IPS-18a (cell line): ENCODE measurements at regions not wholly inside any gene's neighbourhood (a gene's known extent, or its start where the extent isn't known, plus 50 kb on each side); places are given as distances from the start of the nearest gene placed in this dataset.

Experiments
- H3K27ac ChIP-seq: one replicate; pipeline ENCODE4 v1.5.1; 2013; ENCODE audit warnings: low read length
- H3K27me3 ChIP-seq: one replicate; pipeline ENCODE4 v1.6.1; 2013; ENCODE audit warnings: mild to moderate bottlenecking, low read length; ENCODE audit not compliant: control insufficient read depth, insufficient read depth
- H3K36me3 ChIP-seq: one replicate; pipeline ENCODE4 v1.6.1; 2013; ENCODE audit warnings: low read depth, low read length; ENCODE audit not compliant: control insufficient read depth
- H3K4me1 ChIP-seq: one replicate; pipeline ENCODE4 v1.6.1; 2013; ENCODE audit warnings: low read depth, low read length; ENCODE audit not compliant: control insufficient read depth
- H3K4me3 ChIP-seq: one replicate; pipeline ENCODE4 v1.5.1; 2013; ENCODE audit warnings: low read length
- H3K9ac ChIP-seq: one replicate; pipeline ENCODE4 v1.6.1; 2013; ENCODE audit warnings: mild to moderate bottlenecking, low read length, moderate library complexity
- H3K9me3 ChIP-seq: one replicate; pipeline ENCODE4 v1.6.1; 2013; ENCODE audit warnings: low read depth, low read length; ENCODE audit not compliant: control insufficient read depth

DNA sequence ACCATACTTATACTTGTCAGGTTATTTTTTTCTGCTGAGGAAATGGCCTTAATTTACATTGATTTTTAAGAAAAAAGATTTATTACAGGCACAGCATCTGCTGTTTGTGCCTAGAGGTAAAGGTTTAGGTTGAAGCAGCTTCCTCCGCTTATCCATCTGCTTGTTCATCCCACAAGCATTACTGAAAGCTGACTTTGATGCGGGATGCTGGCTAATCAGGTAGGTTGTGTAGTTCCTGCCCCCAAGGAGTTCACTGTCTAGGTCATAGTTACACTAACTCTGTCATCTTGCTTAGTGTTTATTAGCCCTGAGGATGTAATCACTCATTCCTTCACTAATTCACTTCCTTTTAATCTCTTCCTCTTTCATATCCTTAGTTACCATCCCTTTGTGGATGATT lies 377.7 kb upstream of the KAZN start:
- Histone ChIP-seq H3K27ac (no peak overlapping the region), H3K4me3 (no peak overlapping the region), H3K9ac (no peak overlapping the region), H3K27me3 (no peaks in the 10 kb centered on the region), H3K4me1 (no peaks in the 10 kb centered on the region), H3K9me3 (peaks cover 10% of the 10 kb centered on the region), H3K36me3 (no peaks in the 10 kb centered on the region)

GRCh38 chr1:14222086-14222485 lies 376.4 kb upstream of the KAZN start:
- Histone ChIP-seq H3K27me3 (no peaks in the 10 kb centered on the region), H3K9me3 (peaks cover 10% of the 10 kb centered on the region), H3K4me1 (no peaks in the 10 kb centered on the region), H3K36me3 (no peaks in the 10 kb centered on the region), H3K4me3 (no peak overlapping the region), H3K27ac (no peak overlapping the region), H3K9ac (no peak overlapping the region)

- H3K9ac ChIP-seq: no peak overlapping the region
- no peak overlapping the region for H3K4me3 ChIP-seq
- H3K27ac ChIP-seq: no peak overlapping the region
- no peaks in the 10 kb centered on the region for H3K4me1 ChIP-seq
- H3K36me3 ChIP-seq: no peaks in the 10 kb centered on the region
- no peaks in the 10 kb centered on the region for H3K27me3 ChIP-seq
- no peaks in the 10 kb centered on the region for H3K9me3 ChIP-seq
Observed at GRCh38 chr1:14228677-14229076, 369.8 kb upstream of the KAZN start.

- H3K4me1 ChIP-seq: no peaks in the 10 kb centered on the region
- H3K9ac ChIP-seq: no peak overlapping the region
- no peak overlapping the region for H3K4me3 ChIP-seq
- no peaks in the 10 kb centered on the region for H3K27me3 ChIP-seq
- H3K9me3 ChIP-seq: no peaks in the 10 kb centered on the region
- H3K27ac ChIP-seq: no peak overlapping the region
- H3K36me3 ChIP-seq: no peaks in the 10 kb centered on the region
Observed at GRCh38 chr1:14233510-14233909, 365.0 kb upstream of the KAZN start.

GRCh38 chr1:14236097-14236496 lies 362.4 kb upstream of the KAZN start:
- no peak overlapping the region for H3K27ac ChIP-seq
- no peaks in the 10 kb centered on the region for H3K9me3 ChIP-seq
- H3K36me3 ChIP-seq: no peaks in the 10 kb centered on the region
- H3K4me3 ChIP-seq: no peak overlapping the region
- no peaks in the 10 kb centered on the region for H3K27me3 ChIP-seq
- H3K4me1 ChIP-seq: no peaks in the 10 kb centered on the region
- no peak overlapping the region for H3K9ac ChIP-seq

DNA sequence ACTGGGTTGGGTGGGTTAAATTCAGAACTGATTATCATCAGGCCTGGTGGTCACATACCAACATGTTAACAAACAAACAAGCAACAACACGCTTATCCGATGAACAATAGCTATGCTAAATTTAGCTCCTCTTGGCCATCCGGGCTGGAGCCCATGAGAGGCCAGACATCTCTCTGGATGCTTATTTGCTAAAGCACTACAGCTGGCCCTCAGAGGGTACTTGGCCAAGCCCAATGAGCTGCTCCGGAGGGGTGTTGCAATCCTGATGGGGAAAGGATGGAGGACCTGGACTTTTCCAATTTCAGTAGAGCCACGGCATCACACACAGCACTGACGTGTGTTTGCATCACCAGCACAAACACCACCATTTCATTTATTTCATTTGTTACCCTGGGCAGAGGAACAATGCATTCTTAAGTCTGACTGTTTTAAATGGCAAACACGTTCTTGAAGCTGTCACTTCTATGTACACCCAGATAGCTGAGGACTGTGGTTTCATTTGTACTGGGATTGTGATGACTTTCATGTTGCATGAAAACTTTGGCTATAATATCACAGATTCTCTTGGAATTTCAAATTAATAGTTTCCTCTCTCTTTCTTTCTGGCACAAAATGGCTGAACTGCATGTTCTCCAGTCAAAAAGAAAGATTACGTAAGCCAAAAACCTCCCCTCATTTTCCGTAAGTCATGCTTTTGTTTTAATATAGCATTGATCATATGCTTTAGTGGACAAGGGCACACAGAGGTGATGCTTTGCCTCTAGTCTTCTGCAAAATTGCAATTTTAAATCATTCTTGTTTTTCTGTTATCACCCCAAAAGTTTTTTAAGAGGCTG lies 359.8 kb upstream of the KAZN start:
- Histone ChIP-seq H3K27ac (no peak overlapping the region), H3K4me3 (no peak overlapping the region), H3K4me1 (no peaks in the 10 kb centered on the region), H3K36me3 (no peaks in the 10 kb centered on the region), H3K27me3 (no peaks in the 10 kb centered on the region), H3K9ac (no peak overlapping the region), H3K9me3 (no peaks in the 10 kb centered on the region)

- Histone ChIP-seq H3K36me3 (no peaks in the 10 kb centered on the region), H3K4me1 (no peaks in the 10 kb centered on the region), H3K9ac (no peak overlapping the region)
Observed at GRCh38 chr1:14240265-14240664, 358.2 kb upstream of the KAZN start.

GRCh38 chr1:14242123-14242522 lies 356.4 kb upstream of the KAZN start:
- Histone ChIP-seq H3K27ac (no peak overlapping the region), H3K4me1 (no peaks in the 10 kb centered on the region), H3K36me3 (no peaks in the 10 kb centered on the region), H3K9me3 (no peaks in the 10 kb centered on the region), H3K27me3 (no peaks in the 10 kb centered on the region), H3K4me3 (no peak overlapping the region), H3K9ac (no peak overlapping the region)

More at GRCh38 chr1:14240265-14240664, 358.2 kb upstream of the KAZN start:
- H3K27me3 ChIP-seq: no peaks in the 10 kb centered on the region
- no peak overlapping the region for H3K27ac ChIP-seq
- no peaks in the 10 kb centered on the region for H3K9me3 ChIP-seq
- no peak overlapping the region for H3K4me3 ChIP-seq

DNA sequence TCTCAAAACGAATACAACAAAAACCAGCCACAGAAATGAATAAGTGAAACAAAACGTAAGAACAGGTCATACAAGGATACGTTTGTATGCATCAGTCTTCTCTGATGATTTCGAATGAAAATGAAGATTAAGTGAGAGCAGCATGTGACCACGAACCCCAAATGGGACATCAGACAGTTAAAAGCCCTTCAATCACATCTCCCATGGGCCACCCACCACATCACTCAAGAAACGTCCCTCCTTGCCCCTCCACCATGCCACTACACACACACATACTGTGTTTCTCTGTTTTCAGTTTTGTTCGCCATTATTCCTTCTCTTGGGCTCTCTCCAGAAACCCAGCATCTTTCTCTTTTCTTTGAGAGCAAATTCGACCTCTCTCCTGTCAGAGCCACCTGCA lies 355.6 kb upstream of the KAZN start:
- Histone ChIP-seq H3K27me3 (no peaks in the 10 kb centered on the region), H3K27ac (no peak overlapping the region), H3K9ac (no peak overlapping the region), H3K9me3 (no peaks in the 10 kb centered on the region), H3K4me1 (no peaks in the 10 kb centered on the region), H3K36me3 (no peaks in the 10 kb centered on the region), H3K4me3 (no peak overlapping the region)

GRCh38 chr1:14245954-14246353 lies 352.5 kb upstream of the KAZN start:
- no peak overlapping the region for H3K4me3 ChIP-seq
- H3K36me3 ChIP-seq: no peaks in the 10 kb centered on the region
- no peak overlapping the region for H3K27ac ChIP-seq
- no peak overlapping the region for H3K9ac ChIP-seq
- no peaks in the 10 kb centered on the region for H3K27me3 ChIP-seq
- H3K9me3 ChIP-seq: no peaks in the 10 kb centered on the region
- H3K4me1 ChIP-seq: no peaks in the 10 kb centered on the region

GRCh38 chr1:14246471-14246870 lies 352.0 kb upstream of the KAZN start:
- Histone ChIP-seq H3K9me3 (no peaks in the 10 kb centered on the region), H3K27ac (no peak overlapping the region), H3K27me3 (no peaks in the 10 kb centered on the region), H3K4me1 (no peaks in the 10 kb centered on the region), H3K36me3 (no peaks in the 10 kb centered on the region), H3K4me3 (no peak overlapping the region), H3K9ac (no peak overlapping the region)

- no peaks in the 10 kb centered on the region for H3K36me3 ChIP-seq
- no peak overlapping the region for H3K27ac ChIP-seq
- H3K4me3 ChIP-seq: no peak overlapping the region
- H3K27me3 ChIP-seq: no peaks in the 10 kb centered on the region
- H3K4me1 ChIP-seq: no peaks in the 10 kb centered on the region
- H3K9ac ChIP-seq: no peak overlapping the region
- no peaks in the 10 kb centered on the region for H3K9me3 ChIP-seq
Observed at GRCh38 chr1:14247666-14248065, 350.8 kb upstream of the KAZN start.
